ENCODE measurements at regions not wholly inside any gene's neighbourhood (a gene's known extent, or its start where the extent isn't known, plus 50 kb on each side); places are given as distances from the start of the nearest gene placed in this dataset.

- Mint-ChIP-seq H3K27ac (no peak overlapping the region), H3K4me1 (peaks cover 3% of the 10 kb centered on the region), H3K4me3 (no peak overlapping the region)
Measured at GRCh38 chr13:85537601-85538000, 261.6 kb downstream of the SLITRK6 start.

GRCh38 chr13:85536706-85537105 lies 262.5 kb downstream of the SLITRK6 start:
- H3K36me3 ChIP-seq = no peaks in the 10 kb centered on the region
- Mint-ChIP-seq H3K4me1 (peaks cover 3% of the 10 kb centered on the region), H3K27me3 (ENCODE audit: insufficient read depth, low read depth) (no peaks in the 10 kb centered on the region), H3K9me3 (no peaks in the 10 kb centered on the region), H3K27ac (no peak overlapping the region), H3K4me3 (no peak overlapping the region), H3K36me3 (no peaks in the 10 kb centered on the region)
- H3K9me3 ChIP-seq (ENCODE audit: low read depth) = no peaks in the 10 kb centered on the region
- TF ChIP-seq EZH2phosphoT487 (IDR thresholded peaks at IDR 0.05) (no peak), EZH2 (IDR thresholded peaks at IDR 0.05) (no peak), CTCF (IDR thresholded peaks at IDR 0.05) (no peak)
- no peaks in the 10 kb centered on the region for H3K79me2 ChIP-seq (ENCODE audit: low read depth)
- no peaks in the 10 kb centered on the region for H3K27me3 ChIP-seq
- no peak overlapping the region for H3K9ac ChIP-seq
- DNase-seq (ENCODE audit: low spot score) = no peak
- H3K27ac ChIP-seq = no peak overlapping the region
- H3K4me3 ChIP-seq = no peak overlapping the region
- H3K4me1 ChIP-seq = peaks cover 5% of the 10 kb centered on the region
- H4K20me1 ChIP-seq (ENCODE audit: low read depth) = no peaks in the 10 kb centered on the region
- no peak overlapping the region for H2AFZ ChIP-seq (replicated peaks)
- H3F3A ChIP-seq (ENCODE audit: low read depth) = no peaks in the 10 kb centered on the region
- no peak overlapping the region for H3K4me2 ChIP-seq

More at GRCh38 chr13:85537601-85538000, 261.6 kb downstream of the SLITRK6 start:
- H3K4me2 ChIP-seq = no peak overlapping the region
- H3F3A ChIP-seq (ENCODE audit: low read depth) = no peaks in the 10 kb centered on the region
- H3K4me3 ChIP-seq = no peak overlapping the region
- no peaks in the 10 kb centered on the region for H3K79me2 ChIP-seq (ENCODE audit: low read depth)
- DNase-seq (ENCODE audit: low spot score) = no peak
- H2AFZ ChIP-seq (replicated peaks) = no peak overlapping the region
- no peak for TF ChIP-seq EZH2phosphoT487 (IDR thresholded peaks at IDR 0.05)
- TF ChIP-seq EZH2 (IDR thresholded peaks at IDR 0.05) = no peak
- no peak for TF ChIP-seq CTCF (IDR thresholded peaks at IDR 0.05)
- Mint-ChIP-seq H3K27me3 (ENCODE audit: insufficient read depth, low read depth) (no peaks in the 10 kb centered on the region), H3K36me3 (no peaks in the 10 kb centered on the region), H3K9me3 (no peaks in the 10 kb centered on the region)
- H3K27ac ChIP-seq = no peak overlapping the region
- no peaks in the 10 kb centered on the region for H3K27me3 ChIP-seq
- H3K9ac ChIP-seq = no peak overlapping the region
- no peaks in the 10 kb centered on the region for H4K20me1 ChIP-seq (ENCODE audit: low read depth)
- H3K9me3 ChIP-seq (ENCODE audit: low read depth) = no peaks in the 10 kb centered on the region
- H3K36me3 ChIP-seq = no peaks in the 10 kb centered on the region
- peaks cover 5% of the 10 kb centered on the region for H3K4me1 ChIP-seq

GRCh38 chr13:85535316-85536084 lies 263.7 kb downstream of the SLITRK6 start:
- Mint-ChIP-seq H3K9me3 (no peaks in the 10 kb centered on the region), H3K4me1 (peaks cover 3% of the 10 kb centered on the region), H3K36me3 (no peaks in the 10 kb centered on the region), H3K4me3 (no peak overlapping the region), H3K27ac (no peak overlapping the region), H3K27me3 (ENCODE audit: insufficient read depth, low read depth) (no peaks in the 10 kb centered on the region)
- Histone ChIP-seq H2AFZ (replicated peaks) (no peak overlapping the region), H3K4me3 (no peak overlapping the region), H3K27me3 (no peaks in the 10 kb centered on the region), H3K36me3 (no peaks in the 10 kb centered on the region), H4K20me1 (ENCODE audit: low read depth) (no peaks in the 10 kb centered on the region), H3K27ac (no peak overlapping the region), H3K9ac (no peak overlapping the region), H3F3A (ENCODE audit: low read depth) (no peaks in the 10 kb centered on the region), H3K9me3 (ENCODE audit: low read depth) (no peaks in the 10 kb centered on the region), H3K4me2 (no peak overlapping the region), H3K79me2 (ENCODE audit: low read depth) (no peaks in the 10 kb centered on the region), H3K4me1 (peaks cover 5% of the 10 kb centered on the region)
- DNase-seq (ENCODE audit: low spot score) = no peak
- TF ChIP-seq EZH2phosphoT487 (IDR thresholded peaks at IDR 0.05) (no peak), EZH2 (IDR thresholded peaks at IDR 0.05) (no peak), CTCF (IDR thresholded peaks at IDR 0.05) (no peak)
